Renal cortical epithelial cell (primary cell): ENCODE measurements at regions not wholly inside any gene's neighbourhood (a gene's known extent, or its start where the extent isn't known, plus 50 kb on each side); places are given as distances from the start of the nearest gene placed in this dataset.
"Not testable (repeated sequence)": the region's sequence is repeated elsewhere in the genome, so short reads cannot be mapped to it uniquely, and the experiment has no call there.

Experiments used
- DNase-seq: peaks from one replicate; pipeline ENCODE4 v3.0.0-alpha.2; 2011; ENCODE audit warnings: low read depth

DNA sequence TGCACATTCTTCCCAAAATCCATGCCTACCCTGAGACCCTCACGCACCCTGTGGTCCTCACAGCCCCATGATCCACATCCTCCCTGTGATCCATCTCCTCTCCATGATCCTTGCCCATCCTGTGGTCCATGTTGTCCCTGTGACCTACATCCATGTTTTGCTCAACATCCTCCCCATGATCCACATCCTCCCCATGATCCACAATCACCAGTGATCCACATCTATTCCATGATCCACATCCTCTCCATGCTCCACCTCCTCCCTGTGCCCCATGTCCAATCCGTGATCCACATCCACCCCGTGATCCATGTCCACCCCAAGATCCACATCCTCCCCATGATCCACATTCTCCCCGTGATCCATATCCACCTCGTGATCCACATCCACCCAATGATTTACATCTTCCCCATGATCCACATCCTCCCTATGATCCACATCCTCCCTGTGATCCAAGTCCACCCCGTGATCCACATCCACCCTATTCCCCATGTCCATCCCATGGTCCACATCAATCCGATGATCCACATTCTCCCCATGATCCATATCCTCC, 281.2 kb downstream of the MYCN start:
- no peak for DNase-seq

DNA sequence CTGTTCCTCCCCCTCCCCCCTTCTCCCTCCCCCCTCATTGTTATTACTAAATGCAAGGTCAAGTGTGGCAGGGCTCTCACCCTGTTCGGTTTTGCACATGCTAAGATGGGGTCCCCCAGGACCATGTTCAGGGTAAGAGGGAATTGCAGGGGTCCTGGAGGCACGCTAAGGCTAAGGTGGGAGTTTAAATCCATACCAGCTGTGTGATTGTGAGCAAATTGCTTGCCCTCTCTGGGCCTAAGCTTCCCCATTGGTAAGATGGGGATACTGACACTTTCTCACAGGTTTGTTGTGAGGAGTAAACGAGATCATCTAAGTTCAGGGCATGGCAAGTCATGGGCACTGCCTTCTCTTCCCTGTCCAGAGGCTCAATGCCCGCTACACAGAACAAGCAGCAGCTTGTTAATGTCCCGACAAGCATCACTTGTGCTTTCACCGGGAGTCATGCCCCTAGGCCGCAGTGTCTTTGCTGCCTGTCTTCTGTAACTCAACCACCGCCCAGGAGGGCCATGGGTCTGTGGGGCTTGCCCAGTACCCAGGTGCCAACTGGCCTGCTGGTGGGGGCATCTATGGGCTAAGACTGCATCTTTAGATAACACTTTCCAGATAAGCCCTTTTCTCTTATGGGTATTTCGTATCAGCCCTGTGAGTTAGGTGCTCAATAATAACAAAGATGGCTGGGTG, 279.1 kb downstream of the MYCN start:
- DNase-seq: no peak

DNA sequence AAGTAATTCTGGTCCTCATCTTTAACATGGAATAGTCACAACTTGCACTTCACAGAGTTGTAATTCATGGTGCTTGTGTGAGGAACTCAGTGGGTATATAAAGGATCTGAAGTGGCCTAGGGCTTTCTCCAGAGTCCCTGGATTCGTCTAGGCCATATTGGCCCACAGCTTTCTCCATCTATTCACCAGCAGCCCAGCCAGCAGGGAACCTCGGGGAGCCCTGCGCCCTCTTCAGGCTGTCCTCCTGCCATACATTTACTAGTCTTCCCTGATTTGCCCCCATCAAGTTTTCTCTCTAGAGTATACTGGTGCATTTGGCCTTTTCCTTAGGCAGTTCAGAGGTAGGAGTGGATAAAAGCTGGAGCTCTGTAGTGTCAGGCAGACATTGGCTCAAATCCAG, 278.3 kb downstream of the MYCN start:
- no peak for DNase-seq

DNA sequence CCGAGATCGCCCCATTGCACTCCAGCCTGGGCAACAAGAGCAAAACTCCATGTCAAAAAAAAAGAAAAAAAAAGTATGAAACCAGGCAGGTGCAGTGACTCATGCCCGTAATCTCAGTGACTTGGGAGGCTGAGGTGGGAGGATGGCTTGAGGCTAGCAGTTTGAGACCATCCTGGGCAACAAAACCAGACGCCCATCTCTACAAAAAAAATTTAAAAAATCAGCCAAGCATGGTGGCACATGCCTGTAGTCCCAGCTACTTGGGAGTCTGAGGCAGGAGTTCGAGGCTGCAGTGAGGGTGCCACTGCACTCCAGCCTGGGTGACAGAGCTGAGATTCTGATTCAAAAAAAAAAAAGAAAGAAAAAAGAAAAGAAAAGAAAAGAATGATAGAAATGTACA, 277.8 kb downstream of the MYCN start:
- no peak for DNase-seq

DNA sequence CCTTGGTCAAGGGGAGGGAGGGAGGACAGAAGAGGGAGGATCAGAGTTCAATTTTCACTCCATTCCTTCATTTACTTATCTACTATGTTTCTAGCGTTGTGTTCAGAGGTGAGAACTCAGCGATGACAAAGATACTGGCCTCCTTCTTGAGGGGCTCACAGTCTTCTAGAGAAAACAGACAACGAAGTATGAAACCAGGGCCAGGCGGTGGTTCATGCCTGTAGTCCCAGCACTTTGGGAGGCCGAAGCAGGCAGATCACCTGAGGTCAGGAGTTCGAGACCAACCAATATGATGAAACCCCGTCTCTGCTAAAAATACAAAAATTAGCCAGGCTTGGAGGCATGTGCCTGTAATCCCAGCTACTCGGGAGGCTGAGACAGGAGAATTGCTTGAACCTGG, 277.4 kb downstream of the MYCN start:
- DNase-seq: not testable (repeated sequence)

DNA sequence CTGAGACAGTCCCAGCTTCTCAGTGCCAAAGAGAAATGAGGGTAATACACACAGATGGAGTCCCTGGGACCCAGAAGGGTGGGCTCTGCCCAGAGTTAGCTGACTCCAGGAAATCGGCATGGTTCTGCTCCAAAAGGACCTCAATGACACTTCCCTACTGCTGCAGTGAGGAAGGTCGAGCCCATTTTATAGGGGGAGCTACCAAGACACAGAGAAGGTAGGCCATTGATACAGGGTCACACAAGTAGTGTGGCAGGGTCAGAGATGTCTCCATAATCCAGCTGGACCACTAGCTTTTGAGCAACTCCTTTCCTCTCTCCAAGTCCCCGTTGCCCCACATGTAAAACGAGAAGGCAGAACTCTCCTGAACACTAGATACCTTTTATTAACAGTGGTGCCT, 276.9 kb downstream of the MYCN start:
- no peak for DNase-seq

DNA sequence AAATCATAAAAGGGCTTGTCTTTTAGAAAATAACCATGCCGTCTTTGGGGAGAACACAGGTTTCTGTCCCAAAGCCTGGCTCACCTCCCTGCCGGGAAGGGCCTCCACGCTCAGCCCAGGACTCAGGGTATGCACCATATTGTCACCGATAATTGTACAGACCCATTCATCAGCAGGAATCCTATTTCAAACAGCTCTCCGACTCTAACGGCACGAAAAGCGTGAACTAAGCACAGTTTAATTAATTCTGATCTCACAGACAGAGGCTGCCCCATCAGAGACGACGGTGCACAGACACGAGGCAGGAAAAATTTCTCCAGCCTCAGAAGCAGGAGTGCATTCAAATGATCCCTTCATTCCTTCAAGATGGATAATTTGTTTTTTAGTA, 276.2 kb downstream of the MYCN start:
- no peak for DNase-seq

DNA sequence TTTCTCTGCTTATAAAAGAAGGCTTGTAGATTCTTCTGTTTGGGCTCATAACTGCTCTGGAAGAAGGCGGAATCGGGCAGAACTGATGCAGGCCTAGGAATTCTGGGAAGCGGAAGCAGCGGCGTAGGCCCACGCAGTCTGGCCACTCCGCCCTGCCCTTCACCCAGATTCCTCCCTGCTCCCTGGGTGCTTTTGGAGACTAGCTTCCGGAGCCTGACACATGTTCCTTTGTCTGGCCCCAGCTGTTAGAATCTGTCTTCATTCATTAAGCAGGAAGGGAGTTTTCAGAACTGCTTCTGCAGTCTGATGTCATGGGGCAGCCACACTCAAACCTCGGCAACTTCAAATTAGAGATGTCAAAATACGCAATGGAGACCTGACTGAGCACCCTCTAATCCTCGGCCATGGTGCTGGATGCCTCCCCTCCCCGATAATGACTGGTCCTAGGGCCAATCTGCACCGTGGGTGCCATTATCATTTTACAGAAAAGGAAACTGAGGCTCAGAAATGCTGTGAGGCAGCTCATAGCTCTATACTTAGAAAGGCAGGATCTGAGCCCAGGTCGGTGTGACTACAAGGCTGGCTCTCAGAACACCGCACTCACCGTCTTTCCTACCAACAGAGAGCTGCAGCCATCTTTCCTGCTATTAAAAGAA, 275.7 kb downstream of the MYCN start:
- no peak for DNase-seq

DNA sequence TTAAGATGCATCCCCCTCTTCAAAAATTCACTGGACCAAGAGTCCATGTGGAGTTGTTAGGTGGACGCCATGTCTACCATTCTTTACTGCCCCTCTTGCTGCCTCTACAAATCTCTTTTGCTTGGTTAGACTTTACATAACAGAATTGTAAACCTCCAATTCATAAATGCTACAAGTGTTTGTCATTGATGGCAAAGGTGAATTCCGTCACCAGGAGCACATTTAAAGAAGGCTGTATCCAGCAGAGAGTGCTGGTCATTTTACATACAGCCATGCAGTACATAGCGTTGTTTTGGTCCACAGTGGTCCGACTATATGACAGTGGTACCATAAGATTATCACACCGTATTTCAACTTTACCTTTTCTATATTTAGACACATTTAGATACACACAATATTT, 274.5 kb downstream of the MYCN start:
- DNase-seq: no peak

DNA sequence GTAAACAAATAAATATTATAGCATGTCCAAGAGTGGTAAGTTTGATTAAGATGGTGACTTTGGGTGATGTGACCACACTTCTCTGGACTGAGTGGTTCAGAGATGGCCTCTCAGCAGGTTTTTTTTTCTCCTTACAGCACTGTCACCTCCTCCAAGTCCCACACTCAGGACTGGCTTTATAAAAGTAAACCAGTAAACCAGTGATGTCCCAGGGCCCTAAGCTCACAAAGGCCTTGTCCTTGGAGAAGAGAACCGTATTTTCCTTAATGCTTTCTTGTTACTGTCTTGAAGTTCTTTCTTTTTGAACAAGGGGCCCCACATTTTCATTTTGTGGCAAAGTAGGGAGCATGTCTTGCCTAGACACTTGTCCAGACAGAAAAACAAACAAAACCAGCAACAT, 274.0 kb downstream of the MYCN start:
- DNase-seq: no peak

DNA sequence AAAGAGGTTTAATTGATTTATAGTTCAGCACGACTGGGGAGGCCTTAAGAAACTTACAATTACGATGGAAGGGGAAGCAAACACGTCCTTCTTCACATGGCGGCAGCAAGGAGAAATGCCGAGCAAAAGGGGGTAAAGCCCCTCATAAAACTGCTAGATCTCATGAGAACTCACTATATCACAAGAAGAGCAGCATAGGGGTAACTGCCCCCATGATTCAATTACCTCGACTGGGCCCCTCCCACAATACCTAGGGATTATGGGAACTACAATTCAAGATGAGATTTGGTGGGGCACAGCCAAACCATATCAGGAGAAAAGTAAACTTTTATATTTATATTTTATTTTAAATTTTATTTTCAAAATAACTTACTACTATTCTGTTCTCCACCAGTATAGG, 272.0 kb downstream of the MYCN start:
- no peak for DNase-seq

DNA sequence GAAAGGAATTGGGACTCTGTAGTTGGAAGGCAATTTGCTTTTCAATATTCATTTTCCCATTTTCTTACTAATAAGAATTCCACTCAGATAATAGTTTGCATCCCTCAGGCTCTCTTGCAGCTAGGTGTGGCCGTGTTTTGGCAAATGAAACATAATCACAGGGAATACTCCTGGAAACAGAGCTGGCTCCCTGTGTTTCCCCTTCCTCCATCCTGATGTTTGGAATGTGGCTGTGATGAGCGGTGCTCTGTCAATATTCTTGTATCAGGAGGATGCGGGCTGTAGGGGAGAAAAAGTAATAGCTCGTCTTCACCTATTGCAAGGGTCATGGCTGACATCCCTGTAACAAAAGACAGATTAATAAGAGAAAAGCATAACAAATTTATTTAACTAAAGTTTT, 271.0 kb downstream of the MYCN start:
- DNase-seq: no peak

DNA sequence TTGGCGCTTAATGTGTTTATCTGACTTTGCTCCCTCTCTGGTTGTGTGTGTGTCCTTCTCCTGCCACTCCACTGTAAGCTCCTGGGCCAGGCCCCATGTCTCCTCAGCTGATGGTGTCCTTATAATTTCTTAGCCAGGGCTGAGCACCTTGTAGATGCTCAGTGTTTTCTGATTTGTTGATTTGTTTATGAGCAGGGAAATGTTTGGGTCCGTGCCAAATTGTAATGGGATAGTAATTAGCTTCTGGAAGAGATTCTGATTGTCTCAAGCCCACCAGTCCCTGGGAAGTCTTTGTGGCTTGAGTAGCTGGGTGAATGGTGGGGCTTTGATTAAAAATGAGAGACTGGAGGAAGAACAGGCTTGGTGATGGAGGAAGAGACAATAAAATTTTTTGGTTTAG, 270.5 kb downstream of the MYCN start:
- no peak for DNase-seq

DNA sequence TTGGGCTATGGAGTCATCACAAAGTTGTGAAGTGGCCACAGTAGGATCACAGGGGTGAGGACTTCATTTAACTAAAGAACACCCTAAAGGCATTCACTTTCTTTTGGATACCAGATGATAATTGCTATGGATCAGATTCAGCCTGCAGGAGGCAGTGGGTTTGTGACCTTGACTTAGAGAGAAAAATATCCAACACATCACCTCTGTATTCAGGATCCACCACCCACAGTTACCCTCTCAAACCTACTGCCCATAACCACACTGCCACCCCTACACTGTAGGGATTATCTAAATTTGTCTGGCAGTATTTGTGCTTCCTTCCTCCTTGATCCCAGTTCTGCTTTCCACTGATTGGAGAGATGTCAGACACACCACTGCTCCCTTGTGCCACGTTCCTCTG, 269.4 kb downstream of the MYCN start:
- no peak for DNase-seq

DNA sequence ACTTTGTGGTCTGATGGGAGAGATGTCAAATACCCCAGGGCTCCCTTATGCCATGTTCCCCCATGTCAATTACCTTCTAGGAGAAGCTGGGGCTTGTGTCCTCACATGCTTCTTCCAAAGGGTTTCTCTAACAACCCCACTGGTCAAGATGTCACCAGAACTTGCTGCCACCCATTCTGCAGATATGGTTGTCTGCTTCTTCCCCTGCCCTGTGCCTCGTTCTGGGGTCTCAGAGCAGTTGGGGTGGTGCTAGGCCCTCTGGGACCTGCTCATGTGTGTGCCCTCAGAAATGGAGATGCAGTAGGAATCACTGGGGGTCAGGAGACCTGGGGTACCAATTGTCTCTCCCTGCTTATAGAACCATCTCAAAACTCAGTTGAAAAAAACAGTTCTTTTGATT, 268.6 kb downstream of the MYCN start:
- no peak for DNase-seq

DNA sequence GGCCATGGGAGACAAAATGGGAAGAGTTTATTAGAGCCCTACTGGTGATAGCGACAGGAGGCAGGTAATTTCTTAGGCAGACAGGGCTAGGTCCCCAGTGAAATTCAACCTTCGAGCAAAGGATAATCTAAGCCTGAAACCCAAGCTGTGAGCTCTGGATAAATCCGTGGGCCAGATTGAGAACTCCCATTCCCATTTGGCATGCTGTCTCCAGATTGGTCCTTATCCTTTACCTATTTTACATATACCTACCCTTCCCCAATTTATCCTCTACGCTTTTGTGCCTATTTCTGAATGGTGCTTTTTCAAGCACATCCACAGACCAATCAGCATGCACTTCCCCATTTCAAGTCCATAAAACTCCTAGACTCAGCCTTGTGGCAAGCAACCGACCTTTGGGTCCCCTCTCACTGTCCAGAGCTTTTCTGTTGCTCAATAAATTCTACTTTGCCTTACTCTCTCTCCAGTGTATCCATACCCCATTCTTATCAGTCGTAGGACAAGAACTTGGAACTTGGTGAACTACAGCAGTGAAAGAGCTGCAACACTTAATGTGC, 268.0 kb downstream of the MYCN start:
- DNase-seq: no peak

DNA sequence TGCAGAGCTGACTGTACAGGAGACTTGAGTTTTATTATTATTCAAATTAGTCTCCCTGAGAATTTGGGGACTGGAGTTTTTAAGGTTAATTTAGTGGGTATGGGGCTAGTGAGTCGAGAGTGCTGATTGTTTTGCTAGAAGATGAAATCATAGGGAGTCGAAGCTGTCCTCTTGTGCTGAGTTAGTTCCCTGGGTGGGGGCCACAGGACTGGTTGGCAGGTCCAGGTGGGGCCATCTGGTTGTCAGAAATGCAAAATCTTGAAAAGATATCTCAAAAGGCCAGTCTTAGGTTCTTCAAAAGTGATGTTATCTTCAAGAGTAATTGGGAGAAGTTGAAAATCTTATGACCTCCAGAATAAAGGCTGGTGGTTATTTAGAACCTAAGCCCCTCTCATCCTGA, 267.3 kb downstream of the MYCN start:
- DNase-seq: no peak

DNA sequence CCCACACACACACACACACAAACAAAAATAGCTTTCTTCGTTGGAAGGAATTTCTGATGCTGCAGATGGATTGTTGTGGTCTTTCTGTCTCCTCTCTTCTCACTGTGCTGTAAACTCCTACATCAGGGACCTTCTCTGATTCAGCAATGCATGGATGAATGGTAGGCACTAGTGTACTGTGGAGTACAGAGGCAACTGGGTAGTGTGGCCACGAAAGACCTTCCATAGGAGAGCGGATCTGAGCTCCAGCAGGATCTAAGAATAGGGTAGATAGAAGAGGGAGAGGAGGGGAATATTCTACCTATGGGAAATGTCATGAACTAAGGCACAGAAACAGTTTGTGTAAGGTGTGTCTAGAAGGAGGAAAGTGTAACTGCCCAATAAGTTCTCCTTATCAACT, 266.8 kb downstream of the MYCN start:
- no peak for DNase-seq

DNA sequence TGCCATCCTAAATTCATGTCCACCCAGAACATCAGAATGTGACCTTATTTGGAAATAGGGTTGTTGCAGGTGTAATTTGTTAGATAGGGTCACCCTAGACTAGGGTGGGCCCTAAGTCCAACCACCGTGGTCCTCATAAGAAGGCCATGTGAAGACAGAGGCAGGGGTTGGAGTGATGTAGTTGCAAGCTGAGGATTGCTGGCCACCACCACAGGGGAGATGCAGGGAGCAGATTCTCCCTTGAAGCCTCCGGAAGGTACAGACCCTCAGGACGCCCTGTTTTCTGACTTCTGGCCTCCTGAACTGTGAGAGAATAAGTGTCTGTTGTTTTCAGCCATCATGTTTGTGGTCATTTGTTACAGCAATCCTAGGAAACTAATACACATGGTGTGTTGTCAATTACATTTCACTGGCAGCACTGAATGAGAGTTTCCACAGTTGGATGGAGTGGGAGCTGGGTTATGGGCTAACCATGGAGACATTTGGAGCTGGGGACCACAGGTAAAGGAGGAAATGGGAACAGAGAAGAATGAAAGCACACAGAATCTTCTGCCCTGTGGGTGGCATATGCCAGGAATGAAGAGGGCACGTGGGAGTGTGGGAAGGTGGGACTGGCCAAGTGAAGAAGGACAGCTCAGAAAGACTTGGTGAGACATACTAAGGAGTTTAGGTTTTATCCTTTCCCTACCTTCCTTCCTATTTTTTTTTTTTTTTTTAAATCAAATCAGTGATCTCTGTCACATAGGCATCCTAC, 266.0 kb downstream of the MYCN start:
- DNase-seq: no peak

DNA sequence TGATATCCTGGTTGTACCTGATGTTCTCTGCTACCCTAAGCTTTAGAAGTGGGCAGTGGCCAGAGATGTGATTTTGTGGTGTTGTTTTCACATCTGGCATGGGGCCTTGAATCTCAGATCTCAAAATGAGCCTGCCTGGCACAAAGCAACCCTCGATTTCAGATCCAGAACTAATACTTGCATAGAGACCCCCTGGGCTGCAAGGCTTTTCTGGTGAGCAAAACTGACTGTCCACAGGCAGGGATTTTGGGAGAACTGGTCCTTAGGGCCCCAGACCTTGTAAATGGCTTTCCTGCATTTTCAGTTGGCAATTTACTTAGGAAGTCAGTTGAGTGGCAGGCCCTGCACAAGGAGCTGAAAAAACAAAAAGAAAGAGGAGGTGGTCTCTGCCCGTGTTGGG, 265.3 kb downstream of the MYCN start:
- no peak for DNase-seq

DNA sequence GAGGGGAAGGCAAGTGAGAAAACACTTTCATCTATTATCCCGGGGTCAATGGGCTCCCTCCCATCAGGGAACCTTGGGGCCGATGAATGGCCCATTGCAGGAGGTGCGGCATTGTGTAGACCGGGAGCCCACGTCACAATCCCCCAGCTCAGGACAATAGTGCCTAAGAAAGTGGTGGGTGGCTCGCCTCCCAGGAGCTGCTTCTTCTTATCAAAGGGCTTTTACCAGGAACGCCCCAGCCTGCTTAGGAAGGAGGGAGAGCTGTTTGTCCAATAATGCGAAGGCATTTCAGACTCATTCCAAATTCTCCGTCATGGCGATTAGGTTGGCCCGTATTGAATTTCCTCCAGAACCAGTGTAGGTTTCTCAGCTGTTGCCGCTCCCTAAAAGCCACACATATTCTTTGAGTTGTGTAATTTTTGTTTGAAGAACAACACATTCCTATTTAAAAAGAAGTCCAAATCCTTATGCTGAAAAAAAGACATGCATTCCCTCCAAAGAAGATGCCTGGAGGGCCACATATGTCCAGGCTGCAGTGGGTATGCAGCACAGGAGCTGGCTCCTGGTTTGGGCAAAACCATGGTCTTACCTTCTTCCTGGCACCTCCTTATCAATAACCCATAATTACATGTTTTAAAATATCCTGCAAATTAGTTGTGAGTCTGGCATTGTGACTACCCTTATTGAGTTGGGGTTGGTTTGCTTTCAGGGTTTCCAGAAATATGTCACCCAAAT, 264.7 kb downstream of the MYCN start:
- no peak for DNase-seq

DNA sequence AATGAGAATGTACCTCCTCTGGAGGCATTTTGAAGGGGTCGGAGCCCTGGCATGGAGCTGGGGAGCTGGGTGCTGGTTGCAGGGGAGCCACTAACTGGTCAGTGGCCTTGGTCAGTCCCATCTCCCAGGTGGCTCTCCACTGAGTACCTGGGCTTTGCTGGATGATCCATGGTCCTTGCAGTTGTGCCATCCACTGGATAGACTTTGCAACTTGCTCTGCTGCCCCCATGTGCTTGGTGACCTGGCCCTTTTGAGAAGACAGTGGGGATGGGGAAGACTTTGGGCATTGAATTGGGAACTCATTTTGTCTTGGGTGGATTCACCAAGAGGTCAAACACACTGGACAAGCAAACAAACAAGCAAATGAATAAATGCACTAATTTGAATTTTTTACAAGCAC, 263.9 kb downstream of the MYCN start:
- DNase-seq: no peak
